ENCODE measurements at regions not wholly inside any gene's neighbourhood (a gene's known extent, or its start where the extent isn't known, plus 50 kb on each side); places are given as distances from the start of the nearest gene placed in this dataset.
A peak's percentile ranks its signal among the peaks of the same experiment; 100 is the strongest.

- H3K27ac ChIP-seq (ENCODE audit: low read depth, low read length): no peak overlapping the region
- TF ChIP-seq, protein P1, sequence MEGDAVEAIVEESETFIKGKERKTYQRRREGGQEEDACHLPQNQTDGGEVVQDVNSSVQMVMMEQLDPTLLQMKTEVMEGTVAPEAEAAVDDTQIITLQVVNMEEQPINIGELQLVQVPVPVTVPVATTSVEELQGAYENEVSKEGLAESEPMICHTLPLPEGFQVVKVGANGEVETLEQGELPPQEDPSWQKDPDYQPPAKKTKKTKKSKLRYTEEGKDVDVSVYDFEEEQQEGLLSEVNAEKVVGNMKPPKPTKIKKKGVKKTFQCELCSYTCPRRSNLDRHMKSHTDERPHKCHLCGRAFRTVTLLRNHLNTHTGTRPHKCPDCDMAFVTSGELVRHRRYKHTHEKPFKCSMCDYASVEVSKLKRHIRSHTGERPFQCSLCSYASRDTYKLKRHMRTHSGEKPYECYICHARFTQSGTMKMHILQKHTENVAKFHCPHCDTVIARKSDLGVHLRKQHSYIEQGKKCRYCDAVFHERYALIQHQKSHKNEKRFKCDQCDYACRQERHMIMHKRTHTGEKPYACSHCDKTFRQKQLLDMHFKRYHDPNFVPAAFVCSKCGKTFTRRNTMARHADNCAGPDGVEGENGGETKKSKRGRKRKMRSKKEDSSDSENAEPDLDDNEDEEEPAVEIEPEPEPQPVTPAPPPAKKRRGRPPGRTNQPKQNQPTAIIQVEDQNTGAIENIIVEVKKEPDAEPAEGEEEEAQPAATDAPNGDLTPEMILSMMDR (IDR thresholded peaks at IDR 0.05; ENCODE audit: extremely low read depth, low read depth, low read length): no peak
- H2AFZ ChIP-seq (ENCODE audit: low read length): no peak overlapping the region
- no peaks in the 10 kb centered on the region for H3K27me3 ChIP-seq (ENCODE audit: insufficient read depth, low read length)
- H3K4me2 ChIP-seq (ENCODE audit: insufficient read depth, low read length): no peak overlapping the region
- DNase-seq (ENCODE audit: insufficient read length, low spot score, missing footprints): no peak
- H4K20me1 ChIP-seq (ENCODE audit: insufficient read depth, low read length): no peaks in the 10 kb centered on the region
- H3K79me2 ChIP-seq (ENCODE audit: insufficient read depth, low read length): no peaks in the 10 kb centered on the region
- no peak overlapping the region for H3K4me3 ChIP-seq (ENCODE audit: insufficient read depth, low read length)
- no peaks in the 10 kb centered on the region for H3K4me1 ChIP-seq (ENCODE audit: insufficient read depth, low read length)
- H3K9me3 ChIP-seq (ENCODE audit: low read depth, low read length): no peaks in the 10 kb centered on the region
- H3K36me3 ChIP-seq (ENCODE audit: insufficient read depth, low read length): no peaks in the 10 kb centered on the region
Measured at GRCh38 chr18:73551211-73551610, 596.4 kb downstream of the FBXO15 start.

- H3K4me1 ChIP-seq (ENCODE audit: insufficient read depth, low read length): no peaks in the 10 kb centered on the region
- no peak overlapping the region for H3K4me2 ChIP-seq (ENCODE audit: insufficient read depth, low read length)
- no peaks in the 10 kb centered on the region for H4K20me1 ChIP-seq (ENCODE audit: insufficient read depth, low read length)
- TF ChIP-seq, protein P1 (IDR thresholded peaks at IDR 0.05; ENCODE audit: extremely low read depth, low read depth, low read length): no peak
- H3K9me3 ChIP-seq (ENCODE audit: low read depth, low read length): no peaks in the 10 kb centered on the region
- no peak overlapping the region for H2AFZ ChIP-seq (ENCODE audit: low read length)
- no peaks in the 10 kb centered on the region for H3K36me3 ChIP-seq (ENCODE audit: insufficient read depth, low read length)
- no peak overlapping the region for H3K4me3 ChIP-seq (ENCODE audit: insufficient read depth, low read length)
- no peaks in the 10 kb centered on the region for H3K27me3 ChIP-seq (ENCODE audit: insufficient read depth, low read length)
- no peaks in the 10 kb centered on the region for H3K79me2 ChIP-seq (ENCODE audit: insufficient read depth, low read length)
- DNase-seq (ENCODE audit: insufficient read length, low spot score, missing footprints): peak; percentile 31
- no peak overlapping the region for H3K27ac ChIP-seq (ENCODE audit: low read depth, low read length)
Measured at GRCh38 chr18:73549236-73549635, 598.4 kb downstream of the FBXO15 start.

- TF ChIP-seq, protein P1 (IDR thresholded peaks at IDR 0.05; ENCODE audit: extremely low read depth, low read depth, low read length): no peak
- Histone ChIP-seq H3K36me3 (ENCODE audit: insufficient read depth, low read length) (no peaks in the 10 kb centered on the region), H3K79me2 (ENCODE audit: insufficient read depth, low read length) (no peaks in the 10 kb centered on the region), H3K27ac (ENCODE audit: low read depth, low read length) (no peak overlapping the region), H3K9me3 (ENCODE audit: low read depth, low read length) (no peaks in the 10 kb centered on the region), H3K4me3 (ENCODE audit: insufficient read depth, low read length) (no peak overlapping the region), H2AFZ (ENCODE audit: low read length) (no peak overlapping the region), H4K20me1 (ENCODE audit: insufficient read depth, low read length) (no peaks in the 10 kb centered on the region), H3K4me2 (ENCODE audit: insufficient read depth, low read length) (no peak overlapping the region), H3K4me1 (ENCODE audit: insufficient read depth, low read length) (no peaks in the 10 kb centered on the region), H3K27me3 (ENCODE audit: insufficient read depth, low read length) (no peaks in the 10 kb centered on the region)
- DNase-seq (ENCODE audit: insufficient read length, low spot score, missing footprints): no peak
Measured at GRCh38 chr18:73545472-73545871, 602.2 kb downstream of the FBXO15 start.

GRCh38 chr18:73544617-73545016 is 603.0 kb downstream of the FBXO15 start:
- Histone ChIP-seq H3K36me3 (ENCODE audit: insufficient read depth, low read length) (no peaks in the 10 kb centered on the region), H4K20me1 (ENCODE audit: insufficient read depth, low read length) (no peaks in the 10 kb centered on the region), H3K27me3 (ENCODE audit: insufficient read depth, low read length) (no peaks in the 10 kb centered on the region), H3K4me3 (ENCODE audit: insufficient read depth, low read length) (no peak overlapping the region), H3K27ac (ENCODE audit: low read depth, low read length) (no peak overlapping the region), H3K4me2 (ENCODE audit: insufficient read depth, low read length) (no peak overlapping the region), H2AFZ (ENCODE audit: low read length) (no peak overlapping the region), H3K9me3 (ENCODE audit: low read depth, low read length) (no peaks in the 10 kb centered on the region), H3K79me2 (ENCODE audit: insufficient read depth, low read length) (no peaks in the 10 kb centered on the region), H3K4me1 (ENCODE audit: insufficient read depth, low read length) (no peaks in the 10 kb centered on the region)
- TF ChIP-seq, protein P1 (IDR thresholded peaks at IDR 0.05; ENCODE audit: extremely low read depth, low read depth, low read length): no peak
- no peak for DNase-seq (ENCODE audit: insufficient read length, low spot score, missing footprints)

All from osteoblast (primary cell).